ENCODE measurements at regions not wholly inside any gene's neighbourhood (a gene's known extent, or its start where the extent isn't known, plus 50 kb on each side); places are given as distances from the start of the nearest gene placed in this dataset.

DNA sequence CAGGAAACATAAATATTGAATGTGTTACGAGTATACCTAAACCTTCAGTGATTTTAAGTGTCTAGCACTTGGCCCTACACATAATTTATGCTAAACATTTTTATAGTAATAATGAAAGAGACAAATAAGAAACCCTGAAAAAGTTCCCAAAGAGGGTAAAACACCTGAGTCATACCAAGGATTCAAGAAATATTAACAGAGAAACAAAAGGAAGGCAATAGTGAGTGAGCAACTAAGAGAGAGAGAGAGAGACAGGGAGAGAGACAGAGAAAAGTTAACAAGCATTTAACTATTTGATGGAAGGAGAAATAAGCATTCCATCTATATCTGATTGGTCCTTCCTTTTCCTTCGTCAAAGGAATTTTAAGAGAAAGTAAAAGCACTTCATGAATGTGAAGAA lies 743.6 kb upstream of the POU3F4 start:
- no peak for TF ChIP-seq EZH2 (IDR thresholded peaks at IDR 0.05; ENCODE audit: low read depth)
- TF ChIP-seq, protein P1, sequence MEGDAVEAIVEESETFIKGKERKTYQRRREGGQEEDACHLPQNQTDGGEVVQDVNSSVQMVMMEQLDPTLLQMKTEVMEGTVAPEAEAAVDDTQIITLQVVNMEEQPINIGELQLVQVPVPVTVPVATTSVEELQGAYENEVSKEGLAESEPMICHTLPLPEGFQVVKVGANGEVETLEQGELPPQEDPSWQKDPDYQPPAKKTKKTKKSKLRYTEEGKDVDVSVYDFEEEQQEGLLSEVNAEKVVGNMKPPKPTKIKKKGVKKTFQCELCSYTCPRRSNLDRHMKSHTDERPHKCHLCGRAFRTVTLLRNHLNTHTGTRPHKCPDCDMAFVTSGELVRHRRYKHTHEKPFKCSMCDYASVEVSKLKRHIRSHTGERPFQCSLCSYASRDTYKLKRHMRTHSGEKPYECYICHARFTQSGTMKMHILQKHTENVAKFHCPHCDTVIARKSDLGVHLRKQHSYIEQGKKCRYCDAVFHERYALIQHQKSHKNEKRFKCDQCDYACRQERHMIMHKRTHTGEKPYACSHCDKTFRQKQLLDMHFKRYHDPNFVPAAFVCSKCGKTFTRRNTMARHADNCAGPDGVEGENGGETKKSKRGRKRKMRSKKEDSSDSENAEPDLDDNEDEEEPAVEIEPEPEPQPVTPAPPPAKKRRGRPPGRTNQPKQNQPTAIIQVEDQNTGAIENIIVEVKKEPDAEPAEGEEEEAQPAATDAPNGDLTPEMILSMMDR (conservative IDR thresholded peaks at IDR 0.05): no peak
